ENCODE measurements at regions not wholly inside any gene's neighbourhood (a gene's known extent, or its start where the extent isn't known, plus 50 kb on each side); places are given as distances from the start of the nearest gene placed in this dataset.

GRCh38 chr2:64386676-64387075, 67.3 kb upstream of the LGALSL start:
- H3K4me3 Mint-ChIP-seq (ENCODE audit: unreplicated experiment) = no peak overlapping the region
- no peak for TF ChIP-seq CTCF (IDR thresholded peaks at IDR 0.05; ENCODE audit: insufficient read depth in 1 of 2, low read depth in 1 of 2, low read length in 1 of 2, severe bottlenecking in 1 of 2, unreplicated experiment in 1 of 2)
- peaks cover 22% of the 10 kb centered on the region for H3K4me1 Mint-ChIP-seq (ENCODE audit: low read depth, unreplicated experiment)
- H3K27me3 Mint-ChIP-seq (ENCODE audit: insufficient read depth, unreplicated experiment) = no peaks in the 10 kb centered on the region
- no peak for DNase-seq
- H3K36me3 Mint-ChIP-seq (ENCODE audit: insufficient read depth, unreplicated experiment) = no peaks in the 10 kb centered on the region
- intact Hi-C loops (cut with micrococcal nuclease; ENCODE audit: unreplicated experiment) = no loop called here
- no peak overlapping the region for H3K4me3 ChIP-seq (ENCODE audit: low read depth, low read length)
- BruUV-seq (replicated peaks) = no TSS peak
- ChIA-PET POLR2A (no interaction called here), CTCF (no interaction called here)
- H3K36me3 ChIP-seq (ENCODE audit: control insufficient read depth, insufficient read depth, low read length) = no peaks in the 10 kb centered on the region
- H3K9me3 Mint-ChIP-seq (ENCODE audit: unreplicated experiment) = no peaks in the 10 kb centered on the region
- peaks cover 19% of the 10 kb centered on the region for H3K4me1 ChIP-seq
- H3K27me3 ChIP-seq (replicated peaks; ENCODE audit: control insufficient read depth, insufficient read depth, low read length) = no peaks in the 10 kb centered on the region
- no peak overlapping the region for H3K27ac Mint-ChIP-seq (ENCODE audit: unreplicated experiment)
- peaks cover 9% of the 10 kb centered on the region; the same call in 1 of the 2 replicates for H3K9me3 ChIP-seq

- TF ChIP-seq CTCF (IDR thresholded peaks at IDR 0.05; ENCODE audit: insufficient read depth in 1 of 2, low read depth in 1 of 2, low read length in 1 of 2, severe bottlenecking in 1 of 2, unreplicated experiment in 1 of 2) = no peak
- no peaks in the 10 kb centered on the region for H3K9me3 Mint-ChIP-seq (ENCODE audit: unreplicated experiment)
- POLR2A ChIA-PET = no interaction called here
Measured at GRCh38 chr2:64390586-64390985, 63.4 kb upstream of the LGALSL start.

GRCh38 chr2:64391424-64391823, 62.5 kb upstream of the LGALSL start:
- intact Hi-C loops (cut with micrococcal nuclease; ENCODE audit: unreplicated experiment) = loop anchor here (5.0 kb wide), 1 partner anchor 59 kb away; no protein-coding TSS in a partner anchor
- H3K9me3 Mint-ChIP-seq (ENCODE audit: unreplicated experiment) = no peaks in the 10 kb centered on the region
- POLR2A ChIA-PET = interaction anchor here (0.6 to 1.1 kb wide), 3 partner anchors 61 to 66 kb away, joined by 3 to 4 read pairs (median 4); partner anchors contain the start of gene LGALSL
- H3K27ac Mint-ChIP-seq (ENCODE audit: unreplicated experiment) = peak overlapping the region; percentile 63
- no peak overlapping the region for H3K4me3 ChIP-seq (ENCODE audit: low read depth, low read length)
- peaks cover 39% of the 10 kb centered on the region for H3K4me1 Mint-ChIP-seq (ENCODE audit: low read depth, unreplicated experiment)
- peak overlapping the region; percentile 12 for H3K4me3 Mint-ChIP-seq (ENCODE audit: unreplicated experiment)
- peaks cover 49% of the 10 kb centered on the region for H3K4me1 ChIP-seq
- TF ChIP-seq CTCF (IDR thresholded peaks at IDR 0.05; ENCODE audit: insufficient read depth in 1 of 2, low read depth in 1 of 2, low read length in 1 of 2, severe bottlenecking in 1 of 2, unreplicated experiment in 1 of 2) = no peak
- no peaks in the 10 kb centered on the region for H3K36me3 ChIP-seq (ENCODE audit: control insufficient read depth, insufficient read depth, low read length)
- H3K27me3 Mint-ChIP-seq (ENCODE audit: insufficient read depth, unreplicated experiment) = no peaks in the 10 kb centered on the region
- CTCF ChIA-PET = no interaction called here
- H3K36me3 Mint-ChIP-seq (ENCODE audit: insufficient read depth, unreplicated experiment) = no peaks in the 10 kb centered on the region
- BruUV-seq (replicated peaks) = TSS peak; percentile 70
- DNase-seq = peak; percentile 36 to 43
- H3K27me3 ChIP-seq (replicated peaks; ENCODE audit: control insufficient read depth, insufficient read depth, low read length) = no peaks in the 10 kb centered on the region
- peaks cover 9% of the 10 kb centered on the region; the same call in 1 of the 2 replicates for H3K9me3 ChIP-seq

More at GRCh38 chr2:64390586-64390985, 63.4 kb upstream of the LGALSL start:
- intact Hi-C loops (cut with micrococcal nuclease; ENCODE audit: unreplicated experiment) = loop anchor here (5.0 kb wide), 1 partner anchor 58 kb away; no protein-coding TSS in a partner anchor
- Histone ChIP-seq H3K9me3 (peaks cover 9% of the 10 kb centered on the region; the same call in 1 of the 2 replicates), H3K4me3 (ENCODE audit: low read depth, low read length) (no peak overlapping the region), H3K4me1 (peaks cover 49% of the 10 kb centered on the region), H3K27me3 (replicated peaks; ENCODE audit: control insufficient read depth, insufficient read depth, low read length) (no peaks in the 10 kb centered on the region), H3K36me3 (ENCODE audit: control insufficient read depth, insufficient read depth, low read length) (no peaks in the 10 kb centered on the region)
- Mint-ChIP-seq H3K36me3 (ENCODE audit: insufficient read depth, unreplicated experiment) (no peaks in the 10 kb centered on the region), H3K4me1 (ENCODE audit: low read depth, unreplicated experiment) (peaks cover 41% of the 10 kb centered on the region), H3K27ac (ENCODE audit: unreplicated experiment) (peak overlapping the region; percentile 63), H3K27me3 (ENCODE audit: insufficient read depth, unreplicated experiment) (no peaks in the 10 kb centered on the region), H3K4me3 (ENCODE audit: unreplicated experiment) (peak overlapping the region; percentile 12)
- BruUV-seq (replicated peaks) = no TSS peak
- CTCF ChIA-PET = no interaction called here
- DNase-seq = no peak

Data from Caco-2 (cell line).